GM12874 (cell line): ENCODE measurements at regions not wholly inside any gene's neighbourhood (a gene's known extent, or its start where the extent isn't known, plus 50 kb on each side); places are given as distances from the start of the nearest gene placed in this dataset.

Experiments
- TF ChIP-seq, protein P1 (sequence below): IDR thresholded peaks from 2 replicates; pipeline ENCODE4 v1.5.1; 2011; ENCODE audit warnings: low read depth, mild to moderate bottlenecking, control low read depth, low read length, moderate library complexity; ENCODE audit not compliant: insufficient read depth

- TF ChIP-seq, protein P1, sequence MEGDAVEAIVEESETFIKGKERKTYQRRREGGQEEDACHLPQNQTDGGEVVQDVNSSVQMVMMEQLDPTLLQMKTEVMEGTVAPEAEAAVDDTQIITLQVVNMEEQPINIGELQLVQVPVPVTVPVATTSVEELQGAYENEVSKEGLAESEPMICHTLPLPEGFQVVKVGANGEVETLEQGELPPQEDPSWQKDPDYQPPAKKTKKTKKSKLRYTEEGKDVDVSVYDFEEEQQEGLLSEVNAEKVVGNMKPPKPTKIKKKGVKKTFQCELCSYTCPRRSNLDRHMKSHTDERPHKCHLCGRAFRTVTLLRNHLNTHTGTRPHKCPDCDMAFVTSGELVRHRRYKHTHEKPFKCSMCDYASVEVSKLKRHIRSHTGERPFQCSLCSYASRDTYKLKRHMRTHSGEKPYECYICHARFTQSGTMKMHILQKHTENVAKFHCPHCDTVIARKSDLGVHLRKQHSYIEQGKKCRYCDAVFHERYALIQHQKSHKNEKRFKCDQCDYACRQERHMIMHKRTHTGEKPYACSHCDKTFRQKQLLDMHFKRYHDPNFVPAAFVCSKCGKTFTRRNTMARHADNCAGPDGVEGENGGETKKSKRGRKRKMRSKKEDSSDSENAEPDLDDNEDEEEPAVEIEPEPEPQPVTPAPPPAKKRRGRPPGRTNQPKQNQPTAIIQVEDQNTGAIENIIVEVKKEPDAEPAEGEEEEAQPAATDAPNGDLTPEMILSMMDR = no peak
These were observed 306.7 kb downstream of the GBA3 start for GRCh38 chr4:22999419-22999818.

DNA sequence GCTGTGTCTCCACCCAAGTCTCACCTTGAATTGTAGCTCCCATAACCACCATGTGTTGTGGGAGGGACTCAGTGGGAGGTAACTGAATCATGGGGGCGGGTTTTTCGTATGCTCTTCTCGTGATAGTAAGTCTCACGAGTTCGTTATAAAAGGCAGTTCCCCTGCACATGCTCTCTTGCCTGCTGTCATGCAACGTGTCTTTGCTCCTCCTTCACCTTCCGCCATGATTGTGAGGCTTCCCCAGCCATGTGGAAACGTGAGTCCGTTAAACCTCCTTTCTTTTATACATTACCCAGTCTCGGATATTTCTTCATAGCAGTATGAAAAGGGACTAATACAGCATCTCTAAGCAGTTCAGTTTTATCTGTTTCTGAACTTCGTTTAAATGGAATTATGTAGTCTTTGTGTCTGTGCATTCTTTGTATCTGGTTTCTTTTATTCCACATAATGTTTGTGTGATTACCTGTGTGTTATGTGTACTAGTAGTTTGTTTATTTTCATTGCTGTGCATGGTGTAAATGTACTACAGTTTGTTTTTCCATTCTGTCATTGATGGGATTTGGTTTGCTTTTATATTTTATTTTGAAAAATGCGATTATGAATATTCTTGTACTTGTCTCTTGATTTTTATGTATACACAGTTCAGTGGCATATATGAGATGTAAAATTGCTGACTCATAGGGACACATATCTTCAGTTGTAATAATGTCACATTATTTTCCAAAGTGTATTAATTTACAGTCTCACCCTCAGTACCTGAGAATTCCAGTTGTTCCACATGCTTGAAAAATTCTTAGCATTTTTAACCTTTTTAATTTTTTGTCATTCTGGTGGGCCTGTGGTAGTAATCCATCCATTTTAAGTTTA, 304.9 kb downstream of the GBA3 start:
- TF ChIP-seq, protein P1 = no peak

DNA sequence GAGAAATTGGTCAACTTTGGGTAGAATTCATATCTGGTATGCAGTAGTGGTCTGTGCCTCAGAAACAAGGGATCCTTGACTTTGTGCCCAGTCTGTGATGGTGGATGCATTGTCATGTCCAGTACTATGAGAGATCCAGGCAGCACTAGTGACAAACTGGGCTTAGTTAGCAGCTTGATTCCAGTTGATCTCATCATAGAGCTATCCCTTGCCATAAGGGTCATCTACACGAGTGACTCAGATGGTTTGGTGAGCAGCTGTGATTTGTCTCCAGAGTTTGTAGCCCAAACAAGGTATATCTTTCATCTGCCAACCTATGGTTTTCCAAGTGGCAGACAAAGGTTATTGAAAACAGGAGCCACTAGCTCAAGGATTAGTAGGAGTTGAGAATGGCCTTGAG, 298.8 kb downstream of the GBA3 start:
- TF ChIP-seq, protein P1 = no peak

DNA sequence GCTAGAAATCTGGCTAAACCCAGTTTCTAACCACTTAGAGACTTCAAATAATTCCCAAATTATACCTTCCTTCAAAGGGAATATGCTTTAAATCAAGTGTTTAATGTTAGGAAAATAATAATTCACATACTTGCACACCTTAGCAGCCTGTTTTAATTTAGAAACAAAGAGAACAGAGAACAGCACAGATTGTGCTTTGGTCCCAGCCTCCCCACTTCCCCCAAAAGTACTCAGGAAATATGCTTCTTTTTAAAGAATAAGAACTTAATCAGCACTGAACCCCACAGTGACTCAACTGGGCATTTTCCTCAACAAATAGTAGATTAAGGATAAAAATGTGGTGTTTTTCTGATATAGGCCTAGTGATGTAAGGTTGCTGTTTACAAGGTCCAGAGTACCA, 295.8 kb downstream of the GBA3 start:
- TF ChIP-seq, protein P1 = no peak

DNA sequence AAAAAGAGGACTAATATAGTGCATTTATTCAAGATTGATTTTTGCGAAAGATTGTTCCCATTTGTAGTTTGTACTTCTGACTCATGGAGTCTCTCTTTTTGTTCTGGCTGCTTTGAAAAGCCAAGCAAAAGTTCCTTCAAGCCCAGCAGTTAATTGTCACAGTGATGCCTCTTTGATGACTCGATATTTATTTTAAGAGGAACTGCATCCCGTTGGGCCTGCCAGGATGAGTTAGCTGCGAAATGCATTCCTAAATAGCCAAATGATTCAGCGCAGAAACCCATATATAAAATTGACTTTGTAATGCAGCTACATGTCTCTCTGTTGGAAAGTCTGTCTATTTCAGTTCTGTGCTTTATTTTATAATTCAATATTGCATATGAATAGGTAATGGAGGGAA, 295.1 kb downstream of the GBA3 start:
- TF ChIP-seq, protein P1 = no peak

- TF ChIP-seq, protein P1 = no peak
These were observed 294.1 kb downstream of the GBA3 start for GRCh38 chr4:22986881-22987280.

- TF ChIP-seq, protein P1 = no peak
These were observed 293.5 kb downstream of the GBA3 start for GRCh38 chr4:22986262-22986661.

DNA sequence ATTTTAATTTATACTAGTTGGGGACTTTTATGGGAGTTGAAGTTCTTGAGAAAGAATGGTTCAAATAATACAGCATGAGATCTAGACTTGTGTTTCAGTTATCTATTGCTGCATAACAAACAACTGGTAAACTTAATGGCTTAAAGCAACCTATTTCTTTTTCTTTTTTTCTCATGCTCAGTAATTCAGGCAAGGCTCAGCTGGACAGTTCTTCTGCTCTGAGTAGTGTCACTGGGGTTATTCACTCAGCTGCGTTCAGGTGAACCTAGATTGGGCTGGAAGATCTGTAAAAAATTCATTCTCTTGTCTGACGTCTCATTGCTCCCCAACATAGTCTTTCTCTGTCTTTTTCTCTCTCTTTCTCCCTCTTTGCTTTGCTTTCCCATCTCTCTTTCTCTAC, 291.7 kb downstream of the GBA3 start:
- TF ChIP-seq, protein P1 = no peak
